ENCODE measurements at regions not wholly inside any gene's neighbourhood (a gene's known extent, or its start where the extent isn't known, plus 50 kb on each side); places are given as distances from the start of the nearest gene placed in this dataset.

DNA sequence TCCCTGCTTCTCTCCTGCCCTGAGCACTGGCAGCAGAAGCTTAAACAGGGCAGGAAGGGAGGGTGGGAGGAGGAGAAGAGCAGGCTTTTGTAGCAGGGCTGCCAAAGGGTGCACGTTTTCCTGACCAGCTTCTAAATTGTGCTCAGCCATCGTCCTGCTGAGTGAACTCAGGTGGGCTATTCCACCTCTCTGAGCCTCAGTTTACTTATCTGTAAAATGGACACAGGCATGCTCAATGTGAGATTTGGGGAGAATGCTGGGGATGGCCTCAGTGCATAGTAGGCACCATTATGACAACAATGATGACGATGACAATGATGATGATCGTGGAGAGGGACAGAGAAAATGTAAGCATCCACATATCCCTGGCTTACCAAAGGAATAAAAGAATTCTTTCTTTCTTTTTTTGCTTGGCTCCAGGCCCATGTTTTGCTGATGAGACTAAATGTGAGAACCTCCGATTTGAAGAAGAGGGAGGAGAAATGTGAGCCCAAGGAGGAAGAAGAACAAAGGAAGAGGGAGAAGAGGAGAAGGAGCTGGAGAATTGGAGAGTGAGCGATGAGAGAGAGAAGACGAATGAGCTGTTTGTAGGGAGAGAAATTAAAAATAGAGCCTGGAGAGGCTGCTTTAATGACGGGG is 105.5 kb upstream of the MYL2 start:
- CTCF ChIA-PET, result interaction anchor here (0.7 to 4.4 kb wide), 7 partner anchors 9 to 273 kb away, joined by 3 to 21 read pairs (median 4); no protein-coding TSS in a partner anchor
- H3K4me3 Mint-ChIP-seq, result no peak overlapping the region
- no peak for ATAC-seq
- TF ChIP-seq CREB1 (CRISPR knock-in tag; IDR thresholded peaks at IDR 0.05) (no peak), TEAD1 (CRISPR knock-in tag; IDR thresholded peaks at IDR 0.05) (no peak), ELF4 (CRISPR knock-in tag; IDR thresholded peaks at IDR 0.05; ENCODE audit: low read depth) (no peak), NR1H2 (CRISPR knock-in tag; IDR thresholded peaks at IDR 0.05) (no peak), NFATC4 (CRISPR knock-in tag; IDR thresholded peaks at IDR 0.05) (no peak), KAT7 (CRISPR knock-in tag; IDR thresholded peaks at IDR 0.05; ENCODE audit: borderline replicate concordance) (no peak), ZNF671 (CRISPR knock-in tag; IDR thresholded peaks at IDR 0.05) (no peak), HMGA2 (CRISPR knock-in tag; IDR thresholded peaks at IDR 0.05) (no peak), CREM (CRISPR knock-in tag; IDR thresholded peaks at IDR 0.05) (no peak), NFYB (CRISPR knock-in tag; conservative IDR thresholded peaks at IDR 0.05; ENCODE audit: low read depth) (no peak), SOX15 (CRISPR knock-in tag; IDR thresholded peaks at IDR 0.05) (no peak), TP53 (CRISPR knock-in tag; IDR thresholded peaks at IDR 0.05) (no peak)
- TF ChIP-seq, protein P1, sequence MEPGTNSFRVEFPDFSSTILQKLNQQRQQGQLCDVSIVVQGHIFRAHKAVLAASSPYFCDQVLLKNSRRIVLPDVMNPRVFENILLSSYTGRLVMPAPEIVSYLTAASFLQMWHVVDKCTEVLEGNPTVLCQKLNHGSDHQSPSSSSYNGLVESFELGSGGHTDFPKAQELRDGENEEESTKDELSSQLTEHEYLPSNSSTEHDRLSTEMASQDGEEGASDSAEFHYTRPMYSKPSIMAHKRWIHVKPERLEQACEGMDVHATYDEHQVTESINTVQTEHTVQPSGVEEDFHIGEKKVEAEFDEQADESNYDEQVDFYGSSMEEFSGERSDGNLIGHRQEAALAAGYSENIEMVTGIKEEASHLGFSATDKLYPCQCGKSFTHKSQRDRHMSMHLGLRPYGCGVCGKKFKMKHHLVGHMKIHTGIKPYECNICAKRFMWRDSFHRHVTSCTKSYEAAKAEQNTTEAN (CRISPR knock-in tag; IDR thresholded peaks at IDR 0.05), result no peak
- TF ChIP-seq, protein P2, sequence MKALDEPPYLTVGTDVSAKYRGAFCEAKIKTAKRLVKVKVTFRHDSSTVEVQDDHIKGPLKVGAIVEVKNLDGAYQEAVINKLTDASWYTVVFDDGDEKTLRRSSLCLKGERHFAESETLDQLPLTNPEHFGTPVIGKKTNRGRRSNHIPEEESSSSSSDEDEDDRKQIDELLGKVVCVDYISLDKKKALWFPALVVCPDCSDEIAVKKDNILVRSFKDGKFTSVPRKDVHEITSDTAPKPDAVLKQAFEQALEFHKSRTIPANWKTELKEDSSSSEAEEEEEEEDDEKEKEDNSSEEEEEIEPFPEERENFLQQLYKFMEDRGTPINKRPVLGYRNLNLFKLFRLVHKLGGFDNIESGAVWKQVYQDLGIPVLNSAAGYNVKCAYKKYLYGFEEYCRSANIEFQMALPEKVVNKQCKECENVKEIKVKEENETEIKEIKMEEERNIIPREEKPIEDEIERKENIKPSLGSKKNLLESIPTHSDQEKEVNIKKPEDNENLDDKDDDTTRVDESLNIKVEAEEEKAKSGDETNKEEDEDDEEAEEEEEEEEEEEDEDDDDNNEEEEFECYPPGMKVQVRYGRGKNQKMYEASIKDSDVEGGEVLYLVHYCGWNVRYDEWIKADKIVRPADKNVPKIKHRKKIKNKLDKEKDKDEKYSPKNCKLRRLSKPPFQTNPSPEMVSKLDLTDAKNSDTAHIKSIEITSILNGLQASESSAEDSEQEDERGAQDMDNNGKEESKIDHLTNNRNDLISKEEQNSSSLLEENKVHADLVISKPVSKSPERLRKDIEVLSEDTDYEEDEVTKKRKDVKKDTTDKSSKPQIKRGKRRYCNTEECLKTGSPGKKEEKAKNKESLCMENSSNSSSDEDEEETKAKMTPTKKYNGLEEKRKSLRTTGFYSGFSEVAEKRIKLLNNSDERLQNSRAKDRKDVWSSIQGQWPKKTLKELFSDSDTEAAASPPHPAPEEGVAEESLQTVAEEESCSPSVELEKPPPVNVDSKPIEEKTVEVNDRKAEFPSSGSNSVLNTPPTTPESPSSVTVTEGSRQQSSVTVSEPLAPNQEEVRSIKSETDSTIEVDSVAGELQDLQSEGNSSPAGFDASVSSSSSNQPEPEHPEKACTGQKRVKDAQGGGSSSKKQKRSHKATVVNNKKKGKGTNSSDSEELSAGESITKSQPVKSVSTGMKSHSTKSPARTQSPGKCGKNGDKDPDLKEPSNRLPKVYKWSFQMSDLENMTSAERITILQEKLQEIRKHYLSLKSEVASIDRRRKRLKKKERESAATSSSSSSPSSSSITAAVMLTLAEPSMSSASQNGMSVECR (CRISPR knock-in tag; IDR thresholded peaks at IDR 0.05; ENCODE audit: borderline replicate concordance), result no peak
- TF ChIP-seq, protein P3, sequence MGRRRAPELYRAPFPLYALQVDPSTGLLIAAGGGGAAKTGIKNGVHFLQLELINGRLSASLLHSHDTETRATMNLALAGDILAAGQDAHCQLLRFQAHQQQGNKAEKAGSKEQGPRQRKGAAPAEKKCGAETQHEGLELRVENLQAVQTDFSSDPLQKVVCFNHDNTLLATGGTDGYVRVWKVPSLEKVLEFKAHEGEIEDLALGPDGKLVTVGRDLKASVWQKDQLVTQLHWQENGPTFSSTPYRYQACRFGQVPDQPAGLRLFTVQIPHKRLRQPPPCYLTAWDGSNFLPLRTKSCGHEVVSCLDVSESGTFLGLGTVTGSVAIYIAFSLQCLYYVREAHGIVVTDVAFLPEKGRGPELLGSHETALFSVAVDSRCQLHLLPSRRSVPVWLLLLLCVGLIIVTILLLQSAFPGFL (CRISPR knock-in tag; IDR thresholded peaks at IDR 0.05; ENCODE audit: borderline replicate concordance), result no peak
- H3K4me1 Mint-ChIP-seq, result peaks cover 20% of the 10 kb centered on the region
- H3K27me3 Mint-ChIP-seq (ENCODE audit: low read depth), result peaks cover 31% of the 10 kb centered on the region
- POLR2A ChIA-PET, result no interaction called here
- H3K36me3 Mint-ChIP-seq, result no peaks in the 10 kb centered on the region
- no peaks in the 10 kb centered on the region for H3K9me3 Mint-ChIP-seq
- DNase-seq (ENCODE audit: low spot score), result no peak
- H3K27ac Mint-ChIP-seq, result no peak overlapping the region

DNA sequence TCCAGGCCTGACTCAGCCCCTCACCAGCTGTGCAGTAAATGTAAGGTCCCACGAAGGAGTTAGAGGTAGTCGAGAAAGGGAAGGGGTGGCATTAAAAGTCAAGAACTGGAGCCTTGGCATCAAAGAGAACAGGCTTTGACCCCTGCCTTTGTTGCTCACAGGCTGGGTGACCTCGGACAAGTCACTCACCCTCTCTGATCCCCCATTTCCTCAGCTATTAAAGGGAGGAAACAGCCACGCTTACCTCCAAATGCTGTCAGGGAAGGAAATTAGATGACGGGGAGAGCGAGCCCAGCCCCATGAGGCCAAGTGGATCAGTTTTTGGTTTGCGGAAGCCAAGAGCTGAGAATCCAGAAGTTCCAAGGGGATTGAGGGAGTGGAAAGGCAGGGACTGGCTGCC is 104.9 kb upstream of the MYL2 start:
- no peak overlapping the region for H3K27ac Mint-ChIP-seq
- H3K27me3 Mint-ChIP-seq (ENCODE audit: low read depth), result peaks cover 36% of the 10 kb centered on the region
- CTCF ChIA-PET, result interaction anchor here (0.7 to 4.4 kb wide), 6 partner anchors 9 to 274 kb away, joined by 3 to 21 read pairs (median 4); no protein-coding TSS in a partner anchor
- H3K4me3 Mint-ChIP-seq, result no peak overlapping the region
- POLR2A ChIA-PET, result no interaction called here
- TF ChIP-seq ZNF396 (CRISPR knock-in tag; IDR thresholded peaks at IDR 0.05; ENCODE audit: borderline replicate concordance) (no peak), FOXJ3 (CRISPR knock-in tag; IDR thresholded peaks at IDR 0.05; ENCODE audit: borderline replicate concordance) (no peak), ELF4 (CRISPR knock-in tag; IDR thresholded peaks at IDR 0.05; ENCODE audit: low read depth) (no peak), TCF7 (CRISPR knock-in tag; IDR thresholded peaks at IDR 0.05; ENCODE audit: low read depth) (no peak), CREM (CRISPR knock-in tag; IDR thresholded peaks at IDR 0.05) (no peak)
- TF ChIP-seq, protein P2 (CRISPR knock-in tag; IDR thresholded peaks at IDR 0.05; ENCODE audit: borderline replicate concordance), result no peak
- TF ChIP-seq, protein P4, sequence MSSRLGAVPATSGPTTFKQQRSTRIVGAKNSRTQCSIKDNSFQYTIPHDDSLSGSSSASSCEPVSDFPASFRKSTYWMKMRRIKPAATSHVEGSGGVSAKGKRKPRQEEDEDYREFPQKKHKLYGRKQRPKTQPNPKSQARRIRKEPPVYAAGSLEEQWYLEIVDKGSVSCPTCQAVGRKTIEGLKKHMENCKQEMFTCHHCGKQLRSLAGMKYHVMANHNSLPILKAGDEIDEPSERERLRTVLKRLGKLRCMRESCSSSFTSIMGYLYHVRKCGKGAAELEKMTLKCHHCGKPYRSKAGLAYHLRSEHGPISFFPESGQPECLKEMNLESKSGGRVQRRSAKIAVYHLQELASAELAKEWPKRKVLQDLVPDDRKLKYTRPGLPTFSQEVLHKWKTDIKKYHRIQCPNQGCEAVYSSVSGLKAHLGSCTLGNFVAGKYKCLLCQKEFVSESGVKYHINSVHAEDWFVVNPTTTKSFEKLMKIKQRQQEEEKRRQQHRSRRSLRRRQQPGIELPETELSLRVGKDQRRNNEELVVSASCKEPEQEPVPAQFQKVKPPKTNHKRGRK (CRISPR knock-in tag; IDR thresholded peaks at IDR 0.05; ENCODE audit: borderline replicate concordance), result no peak
- TF ChIP-seq, protein P5, sequence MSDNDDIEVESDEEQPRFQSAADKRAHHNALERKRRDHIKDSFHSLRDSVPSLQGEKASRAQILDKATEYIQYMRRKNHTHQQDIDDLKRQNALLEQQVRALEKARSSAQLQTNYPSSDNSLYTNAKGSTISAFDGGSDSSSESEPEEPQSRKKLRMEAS (CRISPR knock-in tag; IDR thresholded peaks at IDR 0.05), result no peak
- H3K9me3 Mint-ChIP-seq, result no peaks in the 10 kb centered on the region
- ATAC-seq, result no peak
- no peaks in the 10 kb centered on the region for H3K36me3 Mint-ChIP-seq
- no peak for DNase-seq (ENCODE audit: low spot score)
- peaks cover 14% of the 10 kb centered on the region for H3K4me1 Mint-ChIP-seq
